H1 (cell line): ENCODE measurements at regions not wholly inside any gene's neighbourhood (a gene's known extent, or its start where the extent isn't known, plus 50 kb on each side); places are given as distances from the start of the nearest gene placed in this dataset.

Experiments
- CHD1 ChIP-seq: IDR thresholded peaks from 2 replicates; pipeline ENCODE4 v1.6.1; 2012; ENCODE audit warnings: low read depth, low read length, improper control_type of control experiment
- CHD2 ChIP-seq: IDR thresholded peaks from 2 replicates; pipeline ENCODE4 v1.6.1; 2012; ENCODE audit warnings: low read length, improper control_type of control experiment
- CTCF ChIP-seq, 3 experiments: IDR thresholded peaks; 1 replicate in 2 of 3; 2 replicates in 1 of 3; pipeline versions ENCODE4 v1.5.1 to v1.6.1; 2011; ENCODE audit warnings: low read length in 3 of 3, mild to moderate bottlenecking in 3 of 3, inconsistent platforms in 2 of 3, low read depth in 1 of 3, moderate library complexity in 1 of 3; ENCODE audit not compliant: insufficient read depth in 1 of 3; ENCODE audit errors: control extremely low read depth in 1 of 3
- HDAC6 ChIP-seq: IDR thresholded peaks from one replicate; pipeline ENCODE4 v1.7.1; 2012; ENCODE audit warnings: low read depth, mild to moderate bottlenecking, inconsistent platforms, low read length, moderate library complexity
- KDM4A ChIP-seq: IDR thresholded peaks from one replicate; pipeline ENCODE4 v1.7.1; 2012; ENCODE audit warnings: low read depth, mild to moderate bottlenecking, moderate library complexity, low read length, inconsistent platforms; ENCODE audit not compliant: severe bottlenecking
- POU5F1 ChIP-seq: IDR thresholded peaks from 2 replicates; pipeline ENCODE4 v1.6.1; 2011; ENCODE audit warnings: low read depth, mild to moderate bottlenecking, low read length, moderate library complexity
- SIN3A ChIP-seq, 2 experiments: IDR thresholded peaks in 1 of 2; conservative IDR thresholded peaks in 1 of 2; 2 replicates each; pipeline ENCODE4 v1.6.1; 2011 to 2012; ENCODE audit warnings: low read length in 2 of 2, improper control_type of control experiment in 1 of 2, low read depth in 1 of 2, mild to moderate bottlenecking in 1 of 2

DNA sequence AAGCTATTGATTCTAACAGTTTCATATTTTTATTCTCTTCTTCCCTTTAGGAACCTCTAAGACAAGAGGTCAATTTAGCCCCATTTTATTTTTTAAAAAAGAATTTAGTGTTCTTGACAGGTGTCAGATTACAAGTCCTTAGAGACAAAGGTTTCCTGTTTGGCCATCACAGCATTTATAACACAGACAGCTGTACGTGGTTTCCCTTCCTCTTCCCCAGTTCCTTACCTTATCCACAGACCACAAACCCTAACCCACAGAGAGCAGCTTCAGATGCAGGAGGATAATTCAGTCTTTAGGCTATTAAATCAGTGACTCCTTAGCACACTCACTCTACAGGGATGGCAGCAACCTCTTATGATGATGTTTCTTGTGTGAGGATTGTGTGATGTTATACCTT is 1210.1 kb downstream of the DIAPH3 start (continued):
- TF ChIP-seq SIN3A (conservative IDR thresholded peaks at IDR 0.05 in 1 of 2, IDR thresholded peaks at IDR 0.05 in 1 of 2; ENCODE audit: low read depth in 1 of 2, low read length in 2 of 2): no peak
- no peak for TF ChIP-seq KDM4A
- no peak for TF ChIP-seq POU5F1
- TF ChIP-seq CHD1: no peak
- TF ChIP-seq CTCF (IDR thresholded peaks at IDR 0.05; ENCODE audit: control extremely low read depth in 1 of 3, insufficient read depth in 1 of 3, low read depth in 1 of 3, low read length in 3 of 3): no peak
- TF ChIP-seq HDAC6: no peak
- TF ChIP-seq CHD2: no peak
